ENCODE measurements at regions not wholly inside any gene's neighbourhood (a gene's known extent, or its start where the extent isn't known, plus 50 kb on each side); places are given as distances from the start of the nearest gene placed in this dataset.

DNA sequence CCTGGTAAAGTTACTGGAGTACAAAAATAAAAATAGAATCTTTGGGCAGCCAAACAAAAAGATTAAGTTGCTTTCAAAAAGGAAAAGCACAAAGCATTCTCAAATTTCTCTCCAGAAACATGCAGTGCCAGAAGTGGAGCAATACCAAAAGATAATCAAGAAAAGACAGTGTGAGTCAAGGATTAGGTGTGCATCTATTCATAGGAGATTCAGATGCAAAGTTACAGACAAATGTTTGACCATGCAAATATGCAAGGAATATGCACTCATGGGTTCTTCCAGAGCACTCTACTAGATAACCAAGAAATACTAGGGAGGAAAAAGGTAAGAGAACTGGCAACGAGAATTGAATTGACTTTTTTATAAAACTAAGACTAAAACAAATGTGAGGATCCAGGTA is 51.8 kb upstream of the CDH20 start:
- TF ChIP-seq, protein P1, sequence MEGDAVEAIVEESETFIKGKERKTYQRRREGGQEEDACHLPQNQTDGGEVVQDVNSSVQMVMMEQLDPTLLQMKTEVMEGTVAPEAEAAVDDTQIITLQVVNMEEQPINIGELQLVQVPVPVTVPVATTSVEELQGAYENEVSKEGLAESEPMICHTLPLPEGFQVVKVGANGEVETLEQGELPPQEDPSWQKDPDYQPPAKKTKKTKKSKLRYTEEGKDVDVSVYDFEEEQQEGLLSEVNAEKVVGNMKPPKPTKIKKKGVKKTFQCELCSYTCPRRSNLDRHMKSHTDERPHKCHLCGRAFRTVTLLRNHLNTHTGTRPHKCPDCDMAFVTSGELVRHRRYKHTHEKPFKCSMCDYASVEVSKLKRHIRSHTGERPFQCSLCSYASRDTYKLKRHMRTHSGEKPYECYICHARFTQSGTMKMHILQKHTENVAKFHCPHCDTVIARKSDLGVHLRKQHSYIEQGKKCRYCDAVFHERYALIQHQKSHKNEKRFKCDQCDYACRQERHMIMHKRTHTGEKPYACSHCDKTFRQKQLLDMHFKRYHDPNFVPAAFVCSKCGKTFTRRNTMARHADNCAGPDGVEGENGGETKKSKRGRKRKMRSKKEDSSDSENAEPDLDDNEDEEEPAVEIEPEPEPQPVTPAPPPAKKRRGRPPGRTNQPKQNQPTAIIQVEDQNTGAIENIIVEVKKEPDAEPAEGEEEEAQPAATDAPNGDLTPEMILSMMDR (IDR thresholded peaks at IDR 0.05; ENCODE audit: insufficient read depth, low read depth, low read length), result no peak
- TF ChIP-seq EZH2 (IDR thresholded peaks at IDR 0.05; ENCODE audit: insufficient read depth, low read length), result no peak

Data from astrocyte (in vitro differentiated cells and primary cell).